SU-DHL-6 (cell line): ENCODE measurements at regions not wholly inside any gene's neighbourhood (a gene's known extent, or its start where the extent isn't known, plus 50 kb on each side); places are given as distances from the start of the nearest gene placed in this dataset.

Source experiments
- H2AFZ ChIP-seq: fragments of 200-600 bp; sonication (generic); 2 replicates; pipeline ENCODE4 v1.6.1; 2014; ENCODE audit warnings: low read depth, mild to moderate bottlenecking, moderate library complexity, mixed read lengths, antibody characterized with exemption, low read length; ENCODE audit not compliant: severe bottlenecking
- H3F3A ChIP-seq: fragments of 200-600 bp; shearing (Covaris generic); 2 replicates; pipeline ENCODE4 v1.6.0; 2016; ENCODE audit warnings: antibody characterized with exemption, mild to moderate bottlenecking; ENCODE audit not compliant: insufficient read depth
- H3K27ac ChIP-seq: fragments of 200-600 bp; sonication (generic); 2 replicates; pipeline ENCODE4 v1.5.1; 2016; ENCODE audit warnings: low read depth, mild to moderate bottlenecking, low read length, moderate library complexity, mixed read lengths
- H3K27me3 ChIP-seq: fragments of 200-600 bp; sonication (generic), shearing (Covaris generic); 2 replicates; pipeline ENCODE4 v1.6.0; 2014; ENCODE audit warnings: mild to moderate bottlenecking, low read length
- H3K36me3 ChIP-seq: fragments of 200-600 bp; sonication (generic); 2 replicates; pipeline ENCODE4 v1.6.1; 2014; ENCODE audit warnings: mild to moderate bottlenecking, low read length, mixed read lengths
- H3K4me2 ChIP-seq: fragments of 300-600, 200-600 bp; shearing (Covaris generic), sonication (generic); 2 replicates; pipeline ENCODE4 v1.6.0; 2014; ENCODE audit warnings: low read length, low read depth, mild to moderate bottlenecking; ENCODE audit not compliant: poor library complexity, severe bottlenecking
- H3K4me3 ChIP-seq: fragments of 200-600 bp; sonication (generic); 2 replicates; pipeline ENCODE4 v1.5.1; 2014; ENCODE audit warnings: antibody characterized with exemption, low read length, mild to moderate bottlenecking, mixed read lengths; ENCODE audit not compliant: insufficient read depth, poor library complexity, severe bottlenecking
- H3K79me2 ChIP-seq: fragments of 200-600 bp; sonication (generic); 2 replicates; pipeline ENCODE4 v1.6.1; 2014; ENCODE audit warnings: mild to moderate bottlenecking, low read length, moderate library complexity; ENCODE audit not compliant: insufficient read depth
- H3K9ac ChIP-seq: fragments of 200-600 bp; sonication (generic); 2 replicates; pipeline ENCODE4 v1.7.0; 2014; ENCODE audit warnings: mild to moderate bottlenecking, low read length
- H3K9me2 ChIP-seq: fragments of 200-600 bp; sonication (generic); replicated peaks from 2 replicates; pipeline ENCODE4 v1.6.1; 2014; ENCODE audit warnings: low read length; ENCODE audit not compliant: insufficient read depth
- H3K9me3 ChIP-seq: fragments of 200-600 bp; sonication (generic); 2 replicates; pipeline ENCODE4 v1.6.1; 2014; ENCODE audit warnings: low read length, mixed read lengths; ENCODE audit not compliant: insufficient read depth
- H4K20me1 ChIP-seq: fragments of 200-600 bp; sonication (generic); 2 replicates; pipeline ENCODE4 v1.6.1; 2014; ENCODE audit warnings: low read depth, mild to moderate bottlenecking, antibody characterized with exemption, low read length, moderate library complexity, mixed read lengths
- CTCF ChIP-seq: fragments of 200-600 bp; sonication (generic); IDR thresholded peaks from one replicate; pipeline ENCODE4 v1.5.1; 2017; ENCODE audit warnings: antibody characterized with exemption, mild to moderate bottlenecking, low read length, moderate library complexity; ENCODE audit not compliant: insufficient read depth, poor library complexity, severe bottlenecking
- EZH2phosphoT487 ChIP-seq: fragments of 200-600 bp; sonication (generic), shearing (Covaris generic); conservative IDR thresholded peaks from 2 replicates; pipeline ENCODE4 v1.6.1; 2018; ENCODE audit warnings: mild to moderate bottlenecking, antibody characterized with exemption, low read length, moderate library complexity, mixed read lengths

- H3K9me2 ChIP-seq = no peaks in the 10 kb centered on the region
- no peak overlapping the region for H3K4me3 ChIP-seq
- no peaks in the 10 kb centered on the region for H3F3A ChIP-seq
- no peak overlapping the region for H2AFZ ChIP-seq
- H3K36me3 ChIP-seq = no peaks in the 10 kb centered on the region
- H3K9ac ChIP-seq = no peak overlapping the region
- H3K9me3 ChIP-seq = no peaks in the 10 kb centered on the region
- no peak overlapping the region for H3K4me2 ChIP-seq
- H3K79me2 ChIP-seq = no peaks in the 10 kb centered on the region
- H3K27me3 ChIP-seq = no peaks in the 10 kb centered on the region
- TF ChIP-seq EZH2phosphoT487 (no peak), CTCF (no peak)
- no peaks in the 10 kb centered on the region for H4K20me1 ChIP-seq
- no peak overlapping the region for H3K27ac ChIP-seq
These were observed 122.6 kb upstream of the NXT1 start for GRCh38 chr20:23227976-23228375.

GRCh38 chr20:23227274-23227673 lies 123.3 kb upstream of the NXT1 start:
- no peaks in the 10 kb centered on the region for H3K27me3 ChIP-seq
- no peak overlapping the region for H3K27ac ChIP-seq
- H3K9me3 ChIP-seq = no peaks in the 10 kb centered on the region
- TF ChIP-seq EZH2phosphoT487 (no peak), CTCF (no peak)
- H3K4me2 ChIP-seq = no peak overlapping the region
- no peaks in the 10 kb centered on the region for H3F3A ChIP-seq
- no peaks in the 10 kb centered on the region for H3K36me3 ChIP-seq
- H4K20me1 ChIP-seq = no peaks in the 10 kb centered on the region
- H3K9ac ChIP-seq = no peak overlapping the region
- H3K4me3 ChIP-seq = no peak overlapping the region
- H3K79me2 ChIP-seq = no peaks in the 10 kb centered on the region
- H2AFZ ChIP-seq = no peak overlapping the region
- H3K9me2 ChIP-seq = no peaks in the 10 kb centered on the region

- Histone ChIP-seq H3K27me3 (no peaks in the 10 kb centered on the region), H3K9ac (no peak overlapping the region), H2AFZ (no peak overlapping the region), H3K4me3 (no peak overlapping the region), H3K27ac (no peak overlapping the region), H3K4me2 (no peak overlapping the region), H3K9me3 (no peaks in the 10 kb centered on the region), H3K9me2 (no peaks in the 10 kb centered on the region), H4K20me1 (no peaks in the 10 kb centered on the region), H3K36me3 (no peaks in the 10 kb centered on the region), H3F3A (no peaks in the 10 kb centered on the region), H3K79me2 (no peaks in the 10 kb centered on the region)
- TF ChIP-seq CTCF (no peak), EZH2phosphoT487 (no peak)
These were observed 123.9 kb upstream of the NXT1 start for GRCh38 chr20:23226612-23227265.
